ENCODE measurements at regions not wholly inside any gene's neighbourhood (a gene's known extent, or its start where the extent isn't known, plus 50 kb on each side); places are given as distances from the start of the nearest gene placed in this dataset.
"Not testable (repeated sequence)": the region's sequence is repeated elsewhere in the genome, so short reads cannot be mapped to it uniquely, and the experiment has no call there.

DNA sequence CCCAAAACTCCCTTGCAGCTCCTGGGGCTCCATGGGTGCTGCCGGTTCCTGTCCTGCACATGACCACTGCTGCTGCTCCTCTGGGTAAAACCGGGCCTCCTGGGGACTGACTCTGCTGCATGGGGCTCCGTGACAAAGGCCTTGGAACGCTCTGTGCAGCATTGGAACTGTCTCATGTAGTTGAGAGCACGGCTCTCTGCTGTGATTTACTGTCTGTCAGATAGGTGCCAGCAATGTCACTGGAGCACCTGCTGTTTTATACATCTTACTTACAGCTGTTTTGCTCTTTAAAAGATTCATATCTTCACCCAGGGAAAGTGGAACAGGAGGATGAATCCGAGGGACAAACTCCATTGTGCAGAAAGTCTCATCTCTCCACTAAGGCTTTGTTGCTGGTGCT lies 138.1 kb downstream of the YIPF5 start:
- no peaks in the 10 kb centered on the region for H3K9me3 ChIP-seq (ENCODE audit: control insufficient read depth, low read length)
- ATAC-seq (peak; percentile 62 to 81), DNase-seq (peak in 2 of 3 donors; percentile 61 to 68)
- intact Hi-C loops (cut with DNase I): no loop called here
- H3K27ac ChIP-seq (ENCODE audit: low read length): no peak overlapping the region
- 41% methylated on average over 6 of the region's 6 CpGs for WGBS
- no peaks in the 10 kb centered on the region for H3K4me1 ChIP-seq (ENCODE audit: control insufficient read depth, insufficient read depth, low read length)
- H3K27me3 ChIP-seq (ENCODE audit: control insufficient read depth, insufficient read depth): no peaks in the 10 kb centered on the region
- H3K4me3 ChIP-seq (ENCODE audit: low read length): no peak overlapping the region

DNA sequence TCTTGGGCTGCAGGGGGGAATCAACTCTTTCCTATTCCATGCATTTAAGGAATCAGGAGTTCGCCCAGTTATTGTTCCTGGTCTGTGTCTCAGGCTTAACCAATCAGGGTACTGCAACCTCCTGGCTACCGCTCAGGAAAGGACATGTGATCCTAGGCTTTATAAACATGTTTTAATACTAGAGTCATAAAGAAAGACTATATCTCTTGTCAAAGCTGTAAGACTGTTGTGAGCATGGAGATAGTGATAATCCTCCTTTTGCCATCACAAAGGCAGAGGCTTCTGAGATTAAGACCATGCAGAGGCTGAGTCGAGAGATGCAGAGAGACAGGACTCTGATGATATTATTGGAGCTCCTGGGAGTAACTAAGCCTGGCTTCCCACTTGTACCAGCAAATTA lies 137.0 kb downstream of the YIPF5 start:
- 68% methylated on average over 3 of the region's 3 CpGs for WGBS
- ATAC-seq: no peak
- Histone ChIP-seq H3K4me1 (ENCODE audit: control insufficient read depth, insufficient read depth, low read length) (no peaks in the 10 kb centered on the region), H3K9me3 (ENCODE audit: control insufficient read depth, low read length) (no peaks in the 10 kb centered on the region), H3K27me3 (ENCODE audit: control insufficient read depth, insufficient read depth) (no peaks in the 10 kb centered on the region), H3K27ac (ENCODE audit: low read length) (no peak overlapping the region), H3K4me3 (ENCODE audit: low read length) (no peak overlapping the region)
- DNase-seq: no peak
- intact Hi-C loops (cut with DNase I): no loop called here

DNA sequence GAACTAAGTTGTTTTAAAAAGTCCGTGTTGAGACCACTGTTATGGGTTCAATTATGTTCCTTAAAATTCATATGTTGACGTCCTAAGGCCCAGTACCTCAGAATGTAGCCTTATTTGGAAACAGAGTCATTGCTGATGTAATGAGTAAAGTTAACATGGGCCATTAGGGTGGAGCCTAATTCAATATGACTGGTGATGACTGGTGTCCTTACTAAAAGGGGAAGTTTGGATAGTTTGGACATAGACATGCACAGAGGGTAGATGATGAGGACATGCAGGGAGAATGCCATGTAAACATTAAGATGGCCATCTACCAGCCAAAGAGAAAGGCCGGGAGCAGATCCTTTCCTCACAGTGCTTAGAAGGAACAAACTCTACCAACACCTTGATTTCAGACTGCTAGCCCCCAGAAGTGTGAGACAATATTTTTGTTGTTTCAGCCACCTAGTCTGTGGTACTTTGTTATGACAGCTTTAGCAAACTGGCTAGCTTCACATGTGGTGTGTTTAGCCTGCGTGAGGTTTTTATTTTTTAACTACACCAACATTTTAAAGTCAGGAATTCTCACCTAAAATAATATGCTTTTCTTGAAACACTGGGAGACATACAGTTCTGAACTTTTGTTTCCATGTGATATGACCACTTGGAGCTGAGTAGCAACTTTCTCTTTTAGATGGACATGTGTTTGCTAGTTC lies 135.3 kb downstream of the YIPF5 start:
- Histone ChIP-seq H3K27ac (ENCODE audit: low read length) (no peak overlapping the region), H3K27me3 (ENCODE audit: control insufficient read depth, insufficient read depth) (no peaks in the 10 kb centered on the region), H3K4me1 (ENCODE audit: control insufficient read depth, insufficient read depth, low read length) (no peaks in the 10 kb centered on the region), H3K4me3 (ENCODE audit: low read length) (no peak overlapping the region), H3K9me3 (ENCODE audit: control insufficient read depth, low read length) (no peaks in the 10 kb centered on the region)
- WGBS: 90% methylated on average over 4 of the region's 4 CpGs
- ATAC-seq: no peak
- intact Hi-C loops (cut with DNase I): no loop called here
- no peak for DNase-seq

DNA sequence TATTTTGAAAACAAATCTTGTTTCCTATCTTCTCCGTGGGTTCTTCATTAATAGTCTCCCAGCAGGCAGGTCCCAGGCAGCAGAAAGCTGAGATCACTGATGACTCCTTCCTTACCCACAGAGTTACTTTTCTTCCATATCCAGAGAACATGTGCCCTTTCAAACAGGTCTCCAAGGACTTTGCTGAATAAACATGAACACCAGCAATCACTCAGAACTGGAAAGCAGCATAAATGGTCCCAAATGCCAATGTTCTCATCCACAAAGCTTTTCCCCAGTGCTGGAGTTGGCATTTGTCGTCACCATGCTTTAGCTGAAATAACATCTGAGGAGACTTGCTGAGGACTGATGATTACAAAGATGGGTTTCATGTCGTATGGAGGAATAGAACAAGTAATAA lies 134.0 kb downstream of the YIPF5 start:
- DNase-seq: no peak
- no peaks in the 10 kb centered on the region for H3K4me1 ChIP-seq (ENCODE audit: control insufficient read depth, insufficient read depth, low read length)
- no peak overlapping the region for H3K4me3 ChIP-seq (ENCODE audit: low read length)
- no peaks in the 10 kb centered on the region for H3K27me3 ChIP-seq (ENCODE audit: control insufficient read depth, insufficient read depth)
- intact Hi-C loops (cut with DNase I): no loop called here
- ATAC-seq: no peak
- no peaks in the 10 kb centered on the region for H3K9me3 ChIP-seq (ENCODE audit: control insufficient read depth, low read length)
- 82% methylated on average over 3 of the region's 3 CpGs for WGBS
- H3K27ac ChIP-seq (ENCODE audit: low read length): no peak overlapping the region

DNA sequence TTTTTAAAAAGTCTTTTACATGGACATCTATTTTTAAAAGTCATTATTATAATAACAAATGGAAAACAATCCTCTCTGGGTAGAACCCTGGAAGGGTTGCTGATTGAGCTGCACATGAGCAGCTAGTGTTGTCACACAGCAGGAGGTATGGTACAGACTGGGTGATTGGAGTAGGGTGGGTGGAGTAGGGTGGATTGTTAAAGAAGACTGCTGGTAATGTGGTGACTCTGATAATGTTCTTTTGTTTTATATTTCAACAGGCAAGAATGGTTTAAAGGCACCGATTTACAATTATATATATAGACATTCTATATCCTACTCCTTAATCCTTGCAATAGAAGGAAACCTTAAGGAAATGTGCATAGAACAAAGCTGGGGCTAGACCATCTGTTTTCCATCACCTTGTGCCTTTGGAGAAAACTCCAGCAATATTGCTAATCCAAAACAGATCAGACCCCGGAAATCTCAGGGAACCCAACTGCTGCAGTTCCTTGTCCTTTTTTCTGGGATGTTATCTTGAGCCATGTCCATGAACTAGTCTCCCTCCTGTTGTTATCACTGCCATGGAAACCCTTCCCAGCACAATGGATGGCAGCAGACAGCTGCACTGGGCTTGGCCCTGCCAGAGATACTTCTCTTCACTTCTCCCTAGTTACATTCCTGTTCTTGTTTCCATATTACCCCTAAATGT lies 129.7 kb downstream of the YIPF5 start:
- Histone ChIP-seq H3K4me1 (ENCODE audit: control insufficient read depth, insufficient read depth, low read length) (no peaks in the 10 kb centered on the region), H3K4me3 (ENCODE audit: low read length) (no peak overlapping the region), H3K27ac (ENCODE audit: low read length) (no peak overlapping the region), H3K27me3 (ENCODE audit: control insufficient read depth, insufficient read depth) (no peaks in the 10 kb centered on the region), H3K9me3 (ENCODE audit: control insufficient read depth, low read length) (no peaks in the 10 kb centered on the region)
- ATAC-seq (peak in 1 of 2 donors; percentile 11), DNase-seq (no peak)
- 64% methylated on average over 2 of the region's 2 CpGs for WGBS
- intact Hi-C loops (cut with DNase I): no loop called here

DNA sequence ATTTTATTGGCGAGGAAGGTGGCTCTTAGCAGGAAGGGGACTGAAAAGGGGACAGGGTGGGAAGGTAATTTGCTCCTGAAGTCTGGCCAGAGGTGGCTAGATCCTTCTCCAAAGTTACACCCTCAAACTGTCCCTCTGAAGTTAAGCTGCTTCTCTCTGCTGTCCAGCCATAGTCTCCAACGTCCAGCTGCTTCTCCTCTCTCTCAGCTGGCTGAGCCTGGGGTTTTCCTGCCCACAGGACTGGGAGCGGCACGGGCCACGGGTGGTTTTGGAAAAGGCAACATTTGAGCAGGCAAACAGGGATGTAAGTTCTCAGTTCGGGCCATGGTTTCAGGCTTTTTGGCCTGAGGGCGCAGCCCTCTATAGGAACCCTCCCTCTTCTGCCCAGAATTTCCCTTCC lies 128.3 kb downstream of the YIPF5 start:
- H3K27ac ChIP-seq (ENCODE audit: low read length): no peak overlapping the region
- peak in 1 of 3 donors; percentile 49 for DNase-seq
- 68% methylated on average over 7 of the region's 7 CpGs for WGBS
- intact Hi-C loops (cut with DNase I): no loop called here
- H3K27me3 ChIP-seq (ENCODE audit: control insufficient read depth, insufficient read depth): no peaks in the 10 kb centered on the region
- no peaks in the 10 kb centered on the region for H3K4me1 ChIP-seq (ENCODE audit: control insufficient read depth, insufficient read depth, low read length)
- ATAC-seq: no peak
- no peaks in the 10 kb centered on the region for H3K9me3 ChIP-seq (ENCODE audit: control insufficient read depth, low read length)
- no peak overlapping the region for H3K4me3 ChIP-seq (ENCODE audit: low read length)

DNA sequence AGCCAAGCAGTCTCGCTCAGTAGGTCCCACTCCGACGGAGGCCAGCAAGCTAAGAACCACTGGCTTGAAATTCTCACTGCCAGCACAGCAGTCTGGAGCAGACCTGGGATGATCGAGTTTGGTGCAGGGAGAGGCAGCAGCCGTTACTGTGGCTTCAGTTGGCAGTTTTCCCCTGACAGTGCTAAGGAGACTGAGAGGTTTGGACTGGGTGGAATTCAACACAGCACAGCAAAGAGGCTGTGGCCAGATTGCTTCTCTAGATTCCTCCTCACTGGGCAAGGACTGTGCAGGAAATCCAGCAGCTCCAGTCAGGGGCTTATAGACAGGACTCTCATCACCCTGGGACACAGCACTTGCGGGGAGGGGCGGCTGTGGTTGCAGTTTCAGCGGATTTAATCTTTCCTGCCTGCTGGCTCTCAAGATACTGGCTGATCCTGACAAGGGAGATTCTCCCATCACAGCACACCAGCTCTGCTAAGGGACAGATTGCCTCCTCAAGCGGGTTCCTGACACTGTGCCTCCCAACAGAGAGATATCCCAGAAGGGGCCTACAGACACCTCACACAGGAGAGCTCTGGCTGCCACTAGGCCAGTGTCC lies 122.1 kb downstream of the YIPF5 start:
- 29% methylated on average over 9 of the region's 9 CpGs for WGBS
- ATAC-seq: peak; percentile 42 to 45

DNA sequence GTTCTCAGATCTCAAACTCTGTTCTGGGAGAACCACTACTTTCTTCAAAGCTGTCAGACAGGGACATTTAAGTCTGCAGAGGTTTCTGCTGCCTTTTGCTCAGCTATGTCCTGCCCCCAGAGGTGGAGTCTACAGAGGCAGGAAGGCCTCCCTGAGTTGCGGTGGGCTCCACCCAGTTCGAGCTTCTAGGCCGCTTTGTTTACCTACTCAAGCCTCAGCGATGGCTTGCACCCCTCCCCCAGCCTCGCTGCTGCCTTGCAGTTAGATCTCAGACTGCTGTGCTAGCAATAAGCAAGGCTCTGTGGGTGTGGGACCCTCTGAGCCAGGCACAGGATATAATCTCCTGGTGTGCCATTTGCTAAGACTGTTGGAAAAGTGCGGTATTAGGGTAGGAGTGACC lies 115.1 kb downstream of the YIPF5 start:
- H3K27ac ChIP-seq (ENCODE audit: low read length); H3K9me3 ChIP-seq (ENCODE audit: control insufficient read depth, low read length); intact Hi-C loops (cut with DNase I); H3K4me3 ChIP-seq (ENCODE audit: low read length); ATAC-seq; DNase-seq; H3K4me1 ChIP-seq (ENCODE audit: control insufficient read depth, insufficient read depth, low read length); H3K27me3 ChIP-seq (ENCODE audit: control insufficient read depth, insufficient read depth): not testable (repeated sequence)
- 93% methylated on average over 6 of the region's 6 CpGs for WGBS

More for the DNA sequence above, 122.1 kb downstream of the YIPF5 start:
- Histone ChIP-seq H3K27me3 (ENCODE audit: control insufficient read depth, insufficient read depth) (no peaks in the 10 kb centered on the region), H3K4me1 (ENCODE audit: control insufficient read depth, insufficient read depth, low read length) (no peaks in the 10 kb centered on the region), H3K4me3 (ENCODE audit: low read length) (no peak overlapping the region), H3K9me3 (ENCODE audit: control insufficient read depth, low read length) (no peaks in the 10 kb centered on the region), H3K27ac (ENCODE audit: low read length) (no peak overlapping the region)
- no peak for DNase-seq
- intact Hi-C loops (cut with DNase I): no loop called here

DNA sequence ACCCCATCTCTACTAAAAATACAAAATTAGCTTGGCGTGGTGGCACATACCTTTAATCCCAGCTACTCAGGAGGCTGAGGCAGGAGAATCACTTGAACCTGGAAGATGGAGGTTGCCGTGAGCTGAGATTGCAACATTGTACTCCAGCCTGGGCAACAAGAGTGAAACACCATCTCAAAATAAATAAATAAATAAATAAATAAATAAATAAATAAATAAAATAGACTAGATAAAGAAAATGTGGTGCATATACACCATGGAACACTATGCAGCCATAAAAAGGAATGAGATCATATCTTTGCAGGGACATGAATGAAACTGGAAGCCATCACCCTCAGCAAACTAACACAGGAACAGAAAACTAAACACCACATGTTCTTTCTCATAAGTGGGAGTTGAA lies 110.4 kb downstream of the YIPF5 start:
- ATAC-seq; H3K4me1 ChIP-seq (ENCODE audit: control insufficient read depth, insufficient read depth, low read length); H3K9me3 ChIP-seq (ENCODE audit: control insufficient read depth, low read length); intact Hi-C loops (cut with DNase I); DNase-seq; H3K27me3 ChIP-seq (ENCODE audit: control insufficient read depth, insufficient read depth); H3K27ac ChIP-seq (ENCODE audit: low read length); H3K4me3 ChIP-seq (ENCODE audit: low read length): not testable (repeated sequence)
- 98% methylated on average over 2 of the region's 2 CpGs for WGBS

DNA sequence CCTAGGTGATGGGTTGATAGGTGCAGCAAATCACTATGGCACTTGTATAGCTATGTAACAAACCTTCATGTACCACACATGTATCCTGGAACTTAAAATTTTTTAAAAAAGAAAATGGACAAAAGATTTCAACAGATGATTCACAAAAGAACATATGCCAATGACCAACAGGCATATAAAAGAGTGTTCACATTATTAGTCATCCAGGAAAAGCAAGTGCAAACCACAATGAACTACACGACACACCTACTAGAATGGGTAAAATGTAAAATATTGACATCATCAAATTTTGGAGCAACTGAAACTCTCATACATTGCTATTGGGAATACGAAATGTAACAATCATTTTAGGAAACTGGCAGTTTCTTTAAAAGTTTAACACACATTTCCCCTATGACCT lies 109.9 kb downstream of the YIPF5 start:
- WGBS: 96% methylated on average over 2 of the region's 2 CpGs
- H3K27ac ChIP-seq (ENCODE audit: low read length): no peak overlapping the region
- DNase-seq (no peak), ATAC-seq (no peak)
- no peaks in the 10 kb centered on the region for H3K27me3 ChIP-seq (ENCODE audit: control insufficient read depth, insufficient read depth)
- intact Hi-C loops (cut with DNase I): no loop called here
- H3K4me3 ChIP-seq (ENCODE audit: low read length): no peak overlapping the region
- H3K4me1 ChIP-seq (ENCODE audit: control insufficient read depth, insufficient read depth, low read length): no peaks in the 10 kb centered on the region
- H3K9me3 ChIP-seq (ENCODE audit: control insufficient read depth, low read length): no peaks in the 10 kb centered on the region

DNA sequence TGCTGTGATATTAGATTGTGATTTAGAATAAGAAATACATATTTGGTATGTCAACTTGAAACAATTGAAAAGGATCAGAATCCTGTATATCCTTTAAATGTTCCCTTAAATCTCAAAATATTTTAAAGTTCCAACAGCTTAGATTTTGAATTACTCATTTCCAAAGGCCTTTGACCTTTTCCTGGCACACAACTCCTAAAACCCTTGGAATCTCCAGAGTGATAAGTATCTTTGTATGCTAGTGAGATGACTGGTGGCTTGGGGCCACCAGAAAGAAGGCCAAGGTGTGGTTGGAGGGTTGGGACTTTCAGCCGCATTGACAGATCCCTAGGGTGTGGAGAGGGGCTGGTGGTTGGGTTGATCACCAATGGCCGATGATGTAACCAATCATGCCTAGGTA lies 104.7 kb downstream of the YIPF5 start:
- intact Hi-C loops (cut with DNase I): no loop called here
- ATAC-seq (no peak), DNase-seq (no peak)
- Histone ChIP-seq H3K27ac (ENCODE audit: low read length) (no peak overlapping the region), H3K9me3 (ENCODE audit: control insufficient read depth, low read length) (no peaks in the 10 kb centered on the region), H3K4me1 (ENCODE audit: control insufficient read depth, insufficient read depth, low read length) (no peaks in the 10 kb centered on the region), H3K27me3 (ENCODE audit: control insufficient read depth, insufficient read depth) (no peaks in the 10 kb centered on the region), H3K4me3 (ENCODE audit: low read length) (no peak overlapping the region)
- WGBS: 90% methylated on average over 2 of the region's 2 CpGs

Data from right cardiac atrium (tissue), 5 donors.